Dedifferentiated amniotic fluid mesenchymal stem cell (primary cell): ENCODE measurements at regions not wholly inside any gene's neighbourhood (a gene's known extent, or its start where the extent isn't known, plus 50 kb on each side); places are given as distances from the start of the nearest gene placed in this dataset.

Experiments
- DNase-seq: peaks from one replicate; pipeline ENCODE4 v3.0.0-alpha.2; 2016; ENCODE audit errors: extremely low spot score

GRCh38 chr22:48683640-48684039 lies 1144.0 kb downstream of the BRD1 start:
- DNase-seq, result no peak

- no peak for DNase-seq
These were observed 1145.2 kb downstream of the BRD1 start for GRCh38 chr22:48682504-48682903.

GRCh38 chr22:48680601-48681000 lies 1147.1 kb downstream of the BRD1 start:
- no peak for DNase-seq

- no peak for DNase-seq
These were observed 1147.8 kb downstream of the BRD1 start for GRCh38 chr22:48679656-48680555.

GRCh38 chr22:48678171-48679135 lies 1149.2 kb downstream of the BRD1 start:
- DNase-seq, result no peak

GRCh38 chr22:48677621-48678020 lies 1150.1 kb downstream of the BRD1 start:
- DNase-seq, result no peak

GRCh38 chr22:48677168-48677520 lies 1150.5 kb downstream of the BRD1 start:
- no peak for DNase-seq

- DNase-seq, result no peak
These were observed 1151.2 kb downstream of the BRD1 start for GRCh38 chr22:48676266-48677167.

- DNase-seq, result no peak
These were observed 1151.9 kb downstream of the BRD1 start for GRCh38 chr22:48675830-48676145.

- no peak for DNase-seq
These were observed 1152.4 kb downstream of the BRD1 start for GRCh38 chr22:48675141-48675829.

GRCh38 chr22:48673806-48674500 lies 1153.7 kb downstream of the BRD1 start:
- no peak for DNase-seq

- no peak for DNase-seq
These were observed 1155.3 kb downstream of the BRD1 start for GRCh38 chr22:48672387-48672786.

GRCh38 chr22:48670731-48671130 lies 1156.9 kb downstream of the BRD1 start:
- DNase-seq, result no peak

GRCh38 chr22:48669986-48670716 lies 1157.5 kb downstream of the BRD1 start:
- no peak for DNase-seq

- no peak for DNase-seq
These were observed 1158.4 kb downstream of the BRD1 start for GRCh38 chr22:48669226-48669625.

GRCh38 chr22:48667289-48667688 lies 1160.4 kb downstream of the BRD1 start:
- DNase-seq, result no peak

GRCh38 chr22:48666620-48667019 lies 1161.1 kb downstream of the BRD1 start:
- no peak for DNase-seq

GRCh38 chr22:48665311-48665995 lies 1162.2 kb downstream of the BRD1 start:
- DNase-seq, result no peak

GRCh38 chr22:48664586-48664985 lies 1163.1 kb downstream of the BRD1 start:
- DNase-seq, result no peak
